T-helper 2 cell treated with Interferon-gamma antibody and Interleukin-4, amounts not matched to agents 5 μg/mL and 100 μg/mL, for 36 hours (primary cell): ENCODE measurements at regions not wholly inside any gene's neighbourhood (a gene's known extent, or its start where the extent isn't known, plus 50 kb on each side); places are given as distances from the start of the nearest gene placed in this dataset.

Source experiments
- DNase-seq: peaks from one replicate; pipeline ENCODE4 v3.0.0; 2021; ENCODE audit warnings: low spot score
- H3K27ac Mint-ChIP-seq: one replicate; pipeline ENCODE4 v1.8.0; 2021; ENCODE audit warnings: mild to moderate bottlenecking, mixed read lengths
- H3K27me3 Mint-ChIP-seq: one replicate; pipeline ENCODE4 v1.8.0; 2021; ENCODE audit warnings: low read depth, mixed read lengths
- H3K36me3 Mint-ChIP-seq: one replicate; pipeline ENCODE4 v1.8.0; 2021; ENCODE audit warnings: low read depth, mixed read lengths
- H3K4me1 Mint-ChIP-seq: one replicate; pipeline ENCODE4 v1.8.0; 2021; ENCODE audit warnings: low read depth, mixed read lengths
- H3K4me3 Mint-ChIP-seq: one replicate; pipeline ENCODE4 v1.8.0; 2022; ENCODE audit warnings: mild to moderate bottlenecking, moderate library complexity, mixed read lengths
- H3K9me3 Mint-ChIP-seq: one replicate; pipeline ENCODE4 v1.8.0; 2021; ENCODE audit warnings: mixed read lengths

DNA sequence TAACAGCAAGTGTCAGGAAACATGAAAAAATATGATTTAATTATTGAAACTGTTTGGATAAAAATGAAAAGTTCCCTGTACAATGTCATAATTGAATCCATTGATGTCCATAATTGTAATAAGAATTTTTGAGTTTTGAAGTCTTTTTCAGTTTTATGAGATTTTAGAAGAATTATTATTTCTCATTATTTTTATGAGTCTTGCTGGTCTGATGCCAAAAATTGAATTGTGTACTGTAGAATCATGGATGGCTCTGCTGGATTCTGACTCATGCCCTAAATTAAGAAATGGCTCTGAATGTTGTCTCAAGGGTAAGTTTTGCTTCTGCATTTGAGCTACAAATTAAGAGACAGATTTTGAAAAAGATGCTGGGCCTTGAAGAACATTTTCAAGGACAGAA, 132.8 kb upstream of the MAP9 start:
- H3K27me3 Mint-ChIP-seq, result peaks cover 18% of the 10 kb centered on the region
- no peaks in the 10 kb centered on the region for H3K36me3 Mint-ChIP-seq
- H3K4me1 Mint-ChIP-seq, result peaks cover 7% of the 10 kb centered on the region
- no peak overlapping the region for H3K4me3 Mint-ChIP-seq
- no peak for DNase-seq
- H3K27ac Mint-ChIP-seq, result no peak overlapping the region
- no peaks in the 10 kb centered on the region for H3K9me3 Mint-ChIP-seq

DNA sequence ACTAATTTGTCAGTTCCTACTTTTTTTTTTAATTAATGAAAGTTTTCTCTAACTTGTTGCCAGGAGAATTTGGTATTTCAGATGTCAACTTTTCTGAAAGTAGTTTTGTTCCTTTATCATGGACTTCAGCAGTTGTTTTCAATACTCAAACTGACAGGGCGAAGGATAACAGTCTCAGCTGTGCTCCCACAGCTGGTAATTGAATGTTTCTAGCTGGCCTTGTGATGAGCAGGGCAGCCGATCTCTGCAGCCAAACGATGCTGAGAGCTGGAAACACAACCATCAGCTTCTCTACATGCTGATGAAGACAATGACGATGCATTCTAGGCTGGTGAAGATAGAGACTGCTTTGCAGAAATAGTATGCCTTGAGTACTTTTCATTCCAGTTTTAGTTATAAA, 130.0 kb upstream of the MAP9 start:
- H3K4me3 Mint-ChIP-seq, result no peak overlapping the region
- peaks cover 18% of the 10 kb centered on the region for H3K27me3 Mint-ChIP-seq
- H3K36me3 Mint-ChIP-seq, result no peaks in the 10 kb centered on the region
- no peaks in the 10 kb centered on the region for H3K9me3 Mint-ChIP-seq
- H3K4me1 Mint-ChIP-seq, result peaks cover 7% of the 10 kb centered on the region
- H3K27ac Mint-ChIP-seq, result no peak overlapping the region
- DNase-seq, result no peak

- H3K9me3 Mint-ChIP-seq, result no peaks in the 10 kb centered on the region
- peaks cover 18% of the 10 kb centered on the region for H3K27me3 Mint-ChIP-seq
- no peak overlapping the region for H3K27ac Mint-ChIP-seq
- no peaks in the 10 kb centered on the region for H3K36me3 Mint-ChIP-seq
- H3K4me3 Mint-ChIP-seq, result no peak overlapping the region
- H3K4me1 Mint-ChIP-seq, result no peaks in the 10 kb centered on the region
- no peak for DNase-seq
Observed at GRCh38 chr4:155505321-155505720, 128.6 kb upstream of the MAP9 start.

GRCh38 chr4:155497306-155497705, 120.5 kb upstream of the MAP9 start:
- Mint-ChIP-seq H3K4me3 (no peak overlapping the region), H3K27ac (no peak overlapping the region), H3K4me1 (no peaks in the 10 kb centered on the region), H3K36me3 (no peaks in the 10 kb centered on the region), H3K27me3 (peaks cover 3% of the 10 kb centered on the region), H3K9me3 (no peaks in the 10 kb centered on the region)
- no peak for DNase-seq

- H3K36me3 Mint-ChIP-seq, result no peaks in the 10 kb centered on the region
- no peak overlapping the region for H3K4me3 Mint-ChIP-seq
- DNase-seq, result no peak
- H3K4me1 Mint-ChIP-seq, result no peaks in the 10 kb centered on the region
- H3K27ac Mint-ChIP-seq, result no peak overlapping the region
- peaks cover 3% of the 10 kb centered on the region for H3K27me3 Mint-ChIP-seq
- H3K9me3 Mint-ChIP-seq, result no peaks in the 10 kb centered on the region
Observed at GRCh38 chr4:155496294-155496626, 119.5 kb upstream of the MAP9 start.

GRCh38 chr4:155495572-155496293, 119.0 kb upstream of the MAP9 start:
- Mint-ChIP-seq H3K27ac (no peak overlapping the region), H3K9me3 (no peaks in the 10 kb centered on the region), H3K36me3 (no peaks in the 10 kb centered on the region), H3K4me3 (no peak overlapping the region), H3K4me1 (no peaks in the 10 kb centered on the region), H3K27me3 (peaks cover 3% of the 10 kb centered on the region)
- no peak for DNase-seq

GRCh38 chr4:155494037-155494718, 117.4 kb upstream of the MAP9 start:
- Mint-ChIP-seq H3K27me3 (peaks cover 3% of the 10 kb centered on the region), H3K4me3 (no peak overlapping the region), H3K4me1 (no peaks in the 10 kb centered on the region), H3K9me3 (no peaks in the 10 kb centered on the region), H3K36me3 (no peaks in the 10 kb centered on the region), H3K27ac (no peak overlapping the region)
- DNase-seq, result no peak

- DNase-seq, result no peak
- Mint-ChIP-seq H3K4me1 (no peaks in the 10 kb centered on the region), H3K9me3 (no peaks in the 10 kb centered on the region), H3K4me3 (no peak overlapping the region), H3K27me3 (peaks cover 3% of the 10 kb centered on the region), H3K27ac (no peak overlapping the region), H3K36me3 (no peaks in the 10 kb centered on the region)
Observed at GRCh38 chr4:155491336-155492120, 114.8 kb upstream of the MAP9 start.

GRCh38 chr4:155489271-155489670, 112.5 kb upstream of the MAP9 start:
- no peaks in the 10 kb centered on the region for H3K9me3 Mint-ChIP-seq
- H3K36me3 Mint-ChIP-seq, result no peaks in the 10 kb centered on the region
- no peaks in the 10 kb centered on the region for H3K4me1 Mint-ChIP-seq
- H3K27me3 Mint-ChIP-seq, result no peaks in the 10 kb centered on the region
- DNase-seq, result no peak
- no peak overlapping the region for H3K27ac Mint-ChIP-seq
- H3K4me3 Mint-ChIP-seq, result no peak overlapping the region

GRCh38 chr4:155488691-155489090, 111.9 kb upstream of the MAP9 start:
- H3K9me3 Mint-ChIP-seq, result no peaks in the 10 kb centered on the region
- no peaks in the 10 kb centered on the region for H3K27me3 Mint-ChIP-seq
- H3K4me1 Mint-ChIP-seq, result no peaks in the 10 kb centered on the region
- no peak overlapping the region for H3K27ac Mint-ChIP-seq
- no peak overlapping the region for H3K4me3 Mint-ChIP-seq
- no peaks in the 10 kb centered on the region for H3K36me3 Mint-ChIP-seq
- no peak for DNase-seq

DNA sequence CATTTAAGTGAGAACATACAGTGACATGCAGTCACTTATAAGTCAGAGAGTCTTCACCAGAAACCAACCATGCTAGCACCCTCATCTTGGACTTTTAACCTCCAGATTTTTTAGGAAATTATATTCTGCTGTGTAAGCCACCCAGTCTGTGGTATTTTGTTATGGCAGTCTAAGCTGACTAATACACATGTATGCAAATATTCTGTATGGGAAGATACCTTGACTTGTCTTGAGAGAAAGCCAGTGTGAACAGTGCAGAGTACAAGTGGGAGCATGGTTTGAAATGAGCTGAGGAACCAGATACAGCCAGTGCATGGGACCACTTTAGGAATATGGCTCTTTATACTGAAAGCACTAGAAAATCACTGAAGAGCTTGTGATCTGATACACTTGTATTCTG, 110.4 kb upstream of the MAP9 start:
- Mint-ChIP-seq H3K9me3 (no peaks in the 10 kb centered on the region), H3K36me3 (no peaks in the 10 kb centered on the region), H3K4me1 (no peaks in the 10 kb centered on the region), H3K27me3 (no peaks in the 10 kb centered on the region), H3K4me3 (no peak overlapping the region), H3K27ac (no peak overlapping the region)
- DNase-seq, result no peak

DNA sequence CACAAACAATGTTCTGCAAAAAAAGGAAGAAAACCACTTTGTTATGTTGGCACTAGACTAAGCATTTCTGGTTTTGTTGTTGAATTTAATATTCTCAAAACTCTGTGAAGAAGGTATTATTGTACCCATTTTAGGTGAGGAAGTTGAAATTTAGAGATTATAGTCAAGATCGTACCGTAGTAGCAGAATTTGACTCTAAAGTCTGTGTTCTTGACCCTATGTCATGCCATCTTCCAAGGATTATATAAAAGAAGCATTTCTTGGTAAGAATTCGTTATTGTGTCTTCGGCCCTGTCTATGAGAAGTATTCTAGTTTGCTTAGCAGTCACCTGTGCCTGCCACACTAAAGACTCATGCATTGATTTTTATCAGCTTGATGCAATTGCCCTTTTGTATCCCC, 104.4 kb upstream of the MAP9 start:
- Mint-ChIP-seq H3K27ac (no peak overlapping the region), H3K4me3 (no peak overlapping the region), H3K27me3 (no peaks in the 10 kb centered on the region)

GRCh38 chr4:155479835-155480234, 103.1 kb upstream of the MAP9 start:
- Mint-ChIP-seq H3K36me3 (no peaks in the 10 kb centered on the region), H3K4me3 (no peak overlapping the region), H3K27ac (no peak overlapping the region), H3K4me1 (no peaks in the 10 kb centered on the region), H3K9me3 (no peaks in the 10 kb centered on the region), H3K27me3 (no peaks in the 10 kb centered on the region)
- no peak for DNase-seq

More for the DNA sequence above, 104.4 kb upstream of the MAP9 start:
- Mint-ChIP-seq H3K36me3 (no peaks in the 10 kb centered on the region), H3K9me3 (no peaks in the 10 kb centered on the region), H3K4me1 (no peaks in the 10 kb centered on the region)
- DNase-seq, result no peak

GRCh38 chr4:155478336-155478835, 101.6 kb upstream of the MAP9 start:
- Mint-ChIP-seq H3K9me3 (no peaks in the 10 kb centered on the region), H3K4me1 (no peaks in the 10 kb centered on the region), H3K36me3 (no peaks in the 10 kb centered on the region), H3K4me3 (no peak overlapping the region), H3K27me3 (no peaks in the 10 kb centered on the region), H3K27ac (no peak overlapping the region)
- DNase-seq, result no peak
